GM12872 (cell line): ENCODE measurements at regions not wholly inside any gene's neighbourhood (a gene's known extent, or its start where the extent isn't known, plus 50 kb on each side); places are given as distances from the start of the nearest gene placed in this dataset.

Experiments
- TF ChIP-seq, protein P1 (sequence below): IDR thresholded peaks from 3 replicates; pipeline ENCODE4 v1.5.1; 2011; ENCODE audit warnings: low read depth, mild to moderate bottlenecking, low read length, moderate library complexity; ENCODE audit not compliant: insufficient read depth

DNA sequence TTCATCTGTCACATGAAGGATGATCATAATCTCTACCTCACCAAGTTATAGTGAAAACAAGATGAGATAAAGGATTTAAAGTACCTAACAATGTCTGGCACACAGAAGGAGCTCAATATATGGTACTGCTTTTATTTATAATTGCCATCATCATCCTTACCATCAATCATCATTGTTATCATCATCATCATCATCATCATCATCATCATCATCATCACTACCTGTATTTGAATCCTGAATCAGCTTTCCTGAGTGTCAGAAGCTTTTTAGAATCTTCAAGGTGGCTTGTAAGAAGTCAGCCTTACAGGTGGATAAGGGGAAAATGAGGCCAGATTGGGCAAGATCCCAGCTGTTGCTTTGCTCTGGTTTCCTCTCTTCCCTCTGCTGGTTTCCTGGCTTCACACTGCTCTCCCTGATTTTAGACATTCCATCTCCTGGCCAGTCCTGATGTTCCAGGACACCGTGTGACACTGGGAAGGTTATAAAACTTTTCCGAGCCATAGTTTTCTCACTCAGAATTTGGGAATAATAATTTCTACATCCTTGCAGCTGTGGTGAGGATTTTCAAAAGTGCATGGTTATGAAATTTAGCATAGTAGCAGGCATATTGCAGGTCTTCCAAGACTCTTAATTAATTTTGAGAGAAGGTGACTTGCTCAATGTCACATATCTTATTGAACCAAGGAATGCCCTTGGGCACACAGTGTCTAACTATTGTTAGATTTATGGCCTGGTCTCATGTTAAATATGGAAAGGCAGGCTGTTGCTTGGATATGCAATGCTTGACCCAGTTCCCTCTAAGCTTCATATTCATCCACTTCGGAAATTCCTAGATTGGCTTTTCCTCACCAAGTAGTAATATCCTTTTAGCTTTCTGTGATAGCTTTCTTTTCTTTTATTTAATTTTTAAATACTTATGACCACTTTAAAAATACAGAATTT, 160.7 kb downstream of the TMEM38B start:
- TF ChIP-seq, protein P1, sequence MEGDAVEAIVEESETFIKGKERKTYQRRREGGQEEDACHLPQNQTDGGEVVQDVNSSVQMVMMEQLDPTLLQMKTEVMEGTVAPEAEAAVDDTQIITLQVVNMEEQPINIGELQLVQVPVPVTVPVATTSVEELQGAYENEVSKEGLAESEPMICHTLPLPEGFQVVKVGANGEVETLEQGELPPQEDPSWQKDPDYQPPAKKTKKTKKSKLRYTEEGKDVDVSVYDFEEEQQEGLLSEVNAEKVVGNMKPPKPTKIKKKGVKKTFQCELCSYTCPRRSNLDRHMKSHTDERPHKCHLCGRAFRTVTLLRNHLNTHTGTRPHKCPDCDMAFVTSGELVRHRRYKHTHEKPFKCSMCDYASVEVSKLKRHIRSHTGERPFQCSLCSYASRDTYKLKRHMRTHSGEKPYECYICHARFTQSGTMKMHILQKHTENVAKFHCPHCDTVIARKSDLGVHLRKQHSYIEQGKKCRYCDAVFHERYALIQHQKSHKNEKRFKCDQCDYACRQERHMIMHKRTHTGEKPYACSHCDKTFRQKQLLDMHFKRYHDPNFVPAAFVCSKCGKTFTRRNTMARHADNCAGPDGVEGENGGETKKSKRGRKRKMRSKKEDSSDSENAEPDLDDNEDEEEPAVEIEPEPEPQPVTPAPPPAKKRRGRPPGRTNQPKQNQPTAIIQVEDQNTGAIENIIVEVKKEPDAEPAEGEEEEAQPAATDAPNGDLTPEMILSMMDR: no peak

DNA sequence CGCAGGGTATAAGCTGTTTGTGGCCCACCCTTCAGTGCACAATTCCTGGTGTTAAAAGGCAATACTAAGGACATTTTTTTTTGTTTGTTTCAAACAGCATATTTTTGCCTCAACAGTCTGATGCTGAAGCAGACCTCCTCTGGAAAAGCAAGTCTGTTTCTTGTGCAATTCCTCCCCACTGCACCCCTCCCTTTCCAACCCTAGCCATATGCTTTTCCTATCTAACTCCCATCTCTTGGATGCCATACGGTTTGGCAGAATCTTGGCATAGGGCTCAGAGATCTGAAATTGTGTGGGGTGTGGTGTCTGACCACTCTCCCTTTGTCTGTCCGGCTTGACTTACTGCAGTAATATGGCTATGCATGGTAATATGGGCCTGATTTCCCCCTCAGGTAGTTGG, 161.6 kb downstream of the TMEM38B start:
- TF ChIP-seq, protein P1: no peak

DNA sequence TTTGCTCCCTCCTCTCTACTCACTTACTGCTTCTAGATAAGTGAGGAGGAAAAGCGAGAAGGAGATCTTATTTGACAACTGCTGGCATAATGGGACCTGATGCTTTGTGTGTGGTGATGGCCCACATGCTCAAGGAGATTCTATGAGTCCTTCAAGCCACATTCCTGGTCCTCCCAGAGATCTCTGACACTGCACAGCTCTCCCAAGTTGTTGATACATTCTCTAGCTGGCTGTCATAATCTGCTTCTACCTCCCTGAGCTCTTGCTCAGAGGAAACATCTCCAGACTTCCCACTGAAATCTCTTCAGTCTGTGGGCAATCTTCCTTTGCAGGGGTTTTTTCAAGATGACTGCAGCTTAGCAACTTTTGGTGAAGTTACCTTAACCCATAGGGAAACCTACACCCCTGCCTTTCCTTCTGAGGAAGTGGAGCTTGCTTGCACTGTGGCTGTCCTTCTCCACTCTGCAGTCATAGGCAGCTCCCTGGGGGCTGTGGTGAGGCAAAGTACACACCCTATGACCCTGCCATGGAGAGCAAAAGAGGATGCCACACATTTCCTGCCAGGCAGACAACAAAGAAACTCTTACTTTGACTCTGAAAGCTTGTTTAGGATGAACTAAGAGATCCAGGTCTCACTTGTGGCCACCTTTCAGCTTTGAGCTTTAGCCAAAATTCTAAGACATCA, 163.8 kb downstream of the TMEM38B start:
- TF ChIP-seq, protein P1: no peak

DNA sequence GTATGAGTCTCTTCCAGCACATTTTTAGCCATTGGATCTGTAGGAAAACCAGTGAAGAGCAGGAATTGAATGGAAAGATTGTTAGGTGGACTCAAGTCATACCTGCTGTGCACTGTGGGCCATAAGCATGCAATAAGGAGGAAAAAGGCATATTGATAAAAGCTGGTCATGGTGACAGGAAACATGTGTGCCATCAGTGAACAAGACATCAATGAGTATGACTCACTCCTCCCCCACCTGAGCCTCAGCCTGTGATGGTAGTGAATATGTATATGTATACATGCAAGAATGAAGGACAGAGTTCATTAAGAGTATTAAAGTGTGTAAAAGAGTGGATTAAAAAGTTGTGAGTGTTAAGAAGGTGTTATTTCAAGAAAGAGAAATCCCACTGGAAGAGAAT, 164.5 kb downstream of the TMEM38B start:
- TF ChIP-seq, protein P1: no peak

DNA sequence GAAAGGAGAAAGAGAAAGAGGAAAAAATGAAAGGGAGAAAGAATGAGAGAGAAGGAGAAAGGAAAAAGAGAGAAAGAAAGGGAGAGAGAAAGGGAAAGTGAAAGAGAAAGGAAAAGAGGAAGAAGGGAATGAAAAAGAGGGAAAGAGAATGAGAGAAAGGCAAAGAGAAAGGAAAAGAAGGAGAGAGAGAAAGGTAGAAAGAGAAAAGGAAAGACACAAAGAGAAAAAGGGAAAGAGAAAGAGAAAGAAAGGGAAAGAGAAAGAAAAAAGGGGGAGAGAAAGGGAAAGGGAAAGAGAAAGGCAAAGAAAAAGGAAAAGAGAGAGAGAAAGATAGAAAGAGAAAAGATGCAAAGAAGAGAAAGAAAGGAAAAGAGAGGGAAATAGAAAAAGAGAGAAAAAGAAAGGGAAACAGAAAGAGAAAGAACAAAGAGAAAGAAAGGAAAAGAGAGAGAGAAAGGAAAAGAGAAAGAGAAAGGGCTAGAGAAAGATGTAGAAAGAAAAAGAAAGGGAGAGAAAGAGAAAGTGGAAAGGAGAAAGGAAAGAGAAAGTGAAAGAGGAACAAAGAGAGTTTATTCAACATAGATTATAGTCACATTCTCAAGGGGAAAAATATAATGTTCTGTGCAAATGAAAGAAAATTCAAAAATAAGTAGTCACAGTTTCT, 165.2 kb downstream of the TMEM38B start:
- TF ChIP-seq, protein P1: no peak

DNA sequence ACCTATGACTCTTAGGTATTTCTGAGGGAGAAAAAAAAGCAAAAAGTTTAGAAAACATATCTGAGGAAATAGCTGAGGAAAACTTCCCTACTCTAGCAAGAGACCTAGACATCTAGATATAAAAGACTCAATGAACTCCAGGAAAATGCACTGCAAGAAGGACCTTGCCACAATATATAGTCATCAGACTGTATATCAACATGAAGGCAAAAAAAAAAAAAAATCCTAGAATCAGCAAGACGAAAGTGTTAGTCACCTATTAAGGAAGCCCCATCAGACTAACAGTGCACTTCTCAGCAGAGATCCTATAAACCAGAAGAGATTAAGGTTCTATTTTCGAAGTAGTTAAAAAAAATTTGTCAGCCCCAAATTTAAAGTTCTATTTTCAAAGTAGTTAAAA, 166.2 kb downstream of the TMEM38B start:
- TF ChIP-seq, protein P1: no peak

DNA sequence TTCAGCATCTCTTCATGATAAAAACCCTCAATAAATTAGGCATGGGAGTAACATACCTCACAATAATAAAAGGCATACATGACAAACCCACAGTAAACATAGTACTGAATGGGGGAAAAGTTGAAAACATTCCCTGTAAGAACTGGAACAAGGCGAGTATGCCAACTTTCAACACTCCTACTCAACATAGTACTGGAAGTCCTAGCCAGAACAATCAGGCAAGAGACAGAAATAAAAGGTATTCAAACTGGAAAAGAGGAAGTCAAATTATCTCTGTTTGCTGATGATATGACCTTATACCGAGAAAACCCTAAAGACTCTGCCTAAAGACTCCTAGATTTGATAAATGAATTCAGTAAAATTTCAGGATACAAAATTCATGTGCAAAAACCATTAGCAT, 167.6 kb downstream of the TMEM38B start:
- TF ChIP-seq, protein P1: no peak
